ENCODE measurements at regions not wholly inside any gene's neighbourhood (a gene's known extent, or its start where the extent isn't known, plus 50 kb on each side); places are given as distances from the start of the nearest gene placed in this dataset.

GRCh38 chr7:46603780-46604179 lies 682.7 kb upstream of the IGFBP3 start:
- peak; percentile 81 for ATAC-seq (ENCODE audit: low read depth)
- Histone ChIP-seq H3K9me3 (ENCODE audit: control insufficient read depth, insufficient read depth, low read length) (no peaks in the 10 kb centered on the region), H3K9me1 (ENCODE audit: insufficient read depth, low read length) (no peaks in the 10 kb centered on the region), H2BK15ac (ENCODE audit: low read depth, low read length) (peak overlapping the region; percentile 20; the same call in 1 of the 3 replicates), H2AK5ac (ENCODE audit: low read depth, low read length) (no peak overlapping the region), H3K36me3 (ENCODE audit: control insufficient read depth, insufficient read depth, low read length) (no peaks in the 10 kb centered on the region), H3K56ac (ENCODE audit: extremely low read depth, insufficient read depth, low read length) (no peak overlapping the region), H3K14ac (replicated peaks; ENCODE audit: low read depth, low read length) (no peak overlapping the region), H2AK9ac (replicated peaks; ENCODE audit: low read depth, low read length, poor library complexity) (no peak overlapping the region), H3K9ac (ENCODE audit: low read depth, low read length) (no peak overlapping the region; the same call in 1 of the 2 replicates), H4K20me1 (ENCODE audit: insufficient read depth, low read length) (no peaks in the 10 kb centered on the region), H3K4ac (ENCODE audit: low read depth, low read length) (peak overlapping the region; percentile 1; the same call in 1 of the 2 replicates), H3K4me3 (ENCODE audit: insufficient read depth, low read depth, low read length) (no peak overlapping the region), H3K27me3 (ENCODE audit: control insufficient read depth, insufficient read depth, low read length) (no peaks in the 10 kb centered on the region), H3K4me1 (ENCODE audit: control insufficient read depth, insufficient read depth, low read length) (peaks cover 7% of the 10 kb centered on the region), H4K8ac (ENCODE audit: low read depth in 2 of 2, low read length in 2 of 2) (no peak overlapping the region), H2AFZ (replicated peaks; ENCODE audit: low read length, poor library complexity) (peak overlapping the region; percentile 44), H3K4me2 (ENCODE audit: low read depth, low read length) (peak overlapping the region; percentile 4; the same call in 1 of the 2 replicates), H2BK120ac (ENCODE audit: low read depth, low read length) (no peak overlapping the region), H4K5ac (ENCODE audit: low read depth, low read length) (peak overlapping the region; percentile 27; the same call in 1 of the 2 replicates), H3K23ac (ENCODE audit: low read depth, low read length) (no peak overlapping the region; the same call in 1 of the 2 replicates), H3K27ac (ENCODE audit: insufficient read depth, low read length) (peak overlapping the region; percentile 21; the same call in 1 of the 2 replicates), H2BK5ac (ENCODE audit: low read depth, low read length, poor library complexity, severe bottlenecking) (no peak overlapping the region), H2BK20ac (ENCODE audit: low read depth, low read length) (no peak overlapping the region), H3K79me1 (ENCODE audit: low read depth in 1 of 2, low read length in 2 of 2) (no peaks in the 10 kb centered on the region), H4K91ac (ENCODE audit: insufficient read depth, low read depth, low read length) (no peak overlapping the region), H3K18ac (ENCODE audit: low read depth, low read length) (peak overlapping the region; percentile 67; the same call in 1 of the 2 replicates)
- DNase-seq = peak; percentile 33
- ChIA-PET POLR2A (ENCODE audit: unreplicated experiment) (no interaction called here), CTCF (interaction anchor here (0.7 kb wide), 1 partner anchor 24 kb away, joined by 3 read pairs; no protein-coding TSS in a partner anchor)
- intact Hi-C loops (cut with micrococcal nuclease) = no loop called here
- dilution Hi-C loops (cut with HindIII; ENCODE audit: low sequenced_read_pairs, unreplicated experiment) = no loop called here
- WGBS, 2 experiments (ENCODE audit: extremely low coverage in 2 of 2, insufficient read length in 1 of 2) = 59% methylated on average over 3 of the region's 11 CpGs; no CpG with 5 or more reads in 1 of the 2 experiments
- TF ChIP-seq CTCF (conservative IDR thresholded peaks at IDR 0.05; ENCODE audit: low read depth, low read length) = no peak
- TF ChIP-seq FOS (IDR thresholded peaks at IDR 0.05; ENCODE audit: low read depth, low read length) = no peak
- TF ChIP-seq RCOR1 (IDR thresholded peaks at IDR 0.05; ENCODE audit: insufficient replicate concordance, low read length) = no peak
- no peak for TF ChIP-seq SMC3 (IDR thresholded peaks at IDR 0.05; ENCODE audit: low read depth, low read length)
- TF ChIP-seq RAD21 (IDR thresholded peaks at IDR 0.05; ENCODE audit: low read length) = no peak
- no peak for TF ChIP-seq MXI1 (IDR thresholded peaks at IDR 0.05; ENCODE audit: borderline replicate concordance, low read depth, low read length)
- no peak for TF ChIP-seq NFE2L2 (IDR thresholded peaks at IDR 0.05; ENCODE audit: low read depth, low read length)
- TF ChIP-seq CEBPB (IDR thresholded peaks at IDR 0.05; ENCODE audit: low read depth, low read length) = no peak
- TF ChIP-seq MAFK (IDR thresholded peaks at IDR 0.05; ENCODE audit: low read depth, low read length) = no peak
- no TSS peak for BruUV-seq (replicated peaks)
- in situ Hi-C loops (cut with MboI; ENCODE audit: low sequenced_read_pairs) = no loop called here

All from IMR-90 (cell line).